UCSD-AML1 (cell line): ENCODE measurements at regions not wholly inside any gene's neighbourhood (a gene's known extent, or its start where the extent isn't known, plus 50 kb on each side); places are given as distances from the start of the nearest gene placed in this dataset.
"Not testable (repeated sequence)": the region's sequence is repeated elsewhere in the genome, so short reads cannot be mapped to it uniquely, and the experiment has no call there.

Experiments used
- DNase-seq: peaks from one replicate; lab custom pipeline; 2025; ENCODE audit not compliant: unreplicated experiment; lab: John Stamatoyannopoulos, UW

GRCh38 chr6:115814907-115815306 lies 245.8 kb downstream of the FRK start:
- DNase-seq = no peak

DNA sequence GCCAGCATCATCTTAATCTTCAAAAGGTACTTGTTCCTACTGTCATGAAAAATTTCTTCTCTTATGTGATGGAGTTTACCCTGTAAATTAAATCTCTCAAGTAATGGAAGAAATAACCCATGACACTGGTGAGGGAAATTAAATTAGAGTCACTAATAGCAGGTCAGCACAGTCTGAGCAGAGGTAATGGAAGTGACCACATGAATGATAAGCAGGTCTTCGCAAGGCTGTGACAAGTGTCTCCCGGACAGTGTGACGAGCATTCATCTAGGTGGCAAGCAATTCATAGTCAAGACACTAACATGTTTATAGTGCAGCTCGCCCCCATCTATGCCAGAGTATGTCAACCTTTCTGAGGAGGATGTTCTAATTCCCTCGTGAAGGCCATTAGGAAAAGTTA lies 249.2 kb downstream of the FRK start:
- no peak for DNase-seq

DNA sequence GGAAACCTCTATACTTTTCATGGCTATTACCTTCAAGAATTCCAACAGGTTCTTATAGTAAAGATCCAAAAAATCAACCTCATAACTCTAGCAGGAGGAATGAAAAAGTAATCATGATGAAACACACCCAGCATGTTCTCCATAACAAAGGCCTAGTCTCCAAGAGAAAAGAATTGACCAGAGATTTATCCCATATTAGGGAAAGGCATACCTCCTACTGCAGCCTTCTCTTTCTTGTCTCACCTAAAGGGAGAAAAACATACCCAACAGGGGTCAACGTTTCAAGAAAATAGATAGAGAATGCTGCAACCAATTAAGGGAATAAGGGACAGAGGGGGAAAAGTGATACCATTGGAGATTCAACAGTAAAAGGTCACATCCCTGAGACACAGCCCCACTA lies 262.5 kb downstream of the FRK start:
- DNase-seq = no peak

- DNase-seq = no peak
These were observed 263.9 kb downstream of the FRK start for GRCh38 chr6:115796829-115797228.

- DNase-seq = no peak
These were observed 264.6 kb downstream of the FRK start for GRCh38 chr6:115796061-115796460.

GRCh38 chr6:115783402-115784061 lies 277.2 kb downstream of the FRK start:
- DNase-seq = no peak

- no peak for DNase-seq
These were observed 278.1 kb downstream of the FRK start for GRCh38 chr6:115782612-115783011.

- no peak for DNase-seq
These were observed 286.9 kb downstream of the FRK start for GRCh38 chr6:115773741-115774140.

- DNase-seq = no peak
These were observed 289.8 kb downstream of the FRK start for GRCh38 chr6:115770851-115771250.

- no peak for DNase-seq
These were observed 292.2 kb downstream of the FRK start for GRCh38 chr6:115768500-115768899.

DNA sequence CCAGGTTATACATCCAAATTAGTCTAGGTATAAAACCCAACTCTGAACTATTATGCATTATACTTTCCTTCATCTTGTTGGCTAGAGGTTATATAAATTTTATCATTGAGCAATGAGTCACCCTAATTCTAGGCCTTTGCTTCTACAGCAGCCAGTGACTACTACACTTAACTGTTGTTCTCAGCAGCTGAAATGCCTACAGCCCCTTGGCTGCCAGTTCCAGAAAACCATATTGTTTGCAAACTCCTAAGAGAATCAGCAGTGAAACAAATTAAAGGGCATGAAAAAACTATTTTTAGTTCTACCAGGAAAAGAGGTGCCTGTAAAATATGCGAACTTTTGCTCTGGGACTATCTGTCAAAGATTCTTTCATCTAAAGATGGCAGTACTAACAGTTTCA lies 292.8 kb downstream of the FRK start:
- no peak for DNase-seq

DNA sequence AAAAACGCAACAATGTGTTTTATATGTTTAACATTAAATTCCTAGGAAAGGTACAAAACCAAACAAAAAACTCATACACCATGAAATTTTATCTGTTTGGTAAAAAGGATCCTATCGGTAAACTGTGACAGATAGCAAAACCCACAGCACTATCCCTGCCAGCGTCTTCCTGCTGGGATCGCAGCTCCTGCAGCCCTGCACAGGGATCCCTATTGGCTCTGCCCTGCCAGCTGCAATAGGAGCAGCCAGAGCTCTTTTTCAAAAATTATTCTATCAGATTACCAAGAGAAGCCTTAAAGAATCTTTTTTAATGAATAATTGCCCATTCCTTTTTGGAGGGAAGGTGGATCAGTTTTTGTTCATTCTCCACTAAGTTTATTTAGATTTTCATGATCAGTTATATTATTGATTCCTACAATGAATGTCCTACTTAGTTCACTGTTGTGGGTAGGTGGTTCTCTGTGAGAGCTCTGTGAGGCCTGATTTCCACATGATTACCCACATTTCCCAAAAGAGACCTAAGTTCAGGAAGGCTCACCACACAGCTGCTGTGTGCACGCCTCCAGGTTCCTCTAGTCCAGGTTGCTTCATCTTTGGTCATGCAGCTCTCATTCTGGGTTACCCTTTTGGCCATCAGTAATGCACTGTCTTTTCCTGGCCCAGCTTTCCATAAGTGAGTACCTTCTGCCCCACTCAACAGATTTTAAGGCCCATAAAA lies 293.8 kb downstream of the FRK start:
- no peak for DNase-seq

GRCh38 chr6:115765966-115766365 lies 294.7 kb downstream of the FRK start:
- DNase-seq = no peak

DNA sequence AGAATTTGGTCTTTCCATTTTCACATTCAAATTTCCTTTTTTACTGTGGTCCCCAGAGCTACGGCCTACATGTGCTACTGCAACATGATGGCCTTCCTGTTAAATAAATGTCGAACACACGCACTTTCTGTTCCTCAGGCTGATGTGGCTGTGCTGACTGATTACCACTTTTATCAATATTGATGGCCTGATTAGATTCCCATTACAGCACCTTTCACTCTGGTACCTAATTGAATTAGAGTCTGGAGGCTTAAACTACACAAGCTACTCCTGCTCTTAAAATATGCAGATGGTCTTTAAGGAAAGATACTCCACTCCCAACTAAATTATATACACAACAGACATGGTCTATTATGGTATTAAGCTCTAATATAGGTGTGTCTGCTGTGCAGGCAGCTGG lies 301.6 kb downstream of the FRK start:
- DNase-seq = no peak

DNA sequence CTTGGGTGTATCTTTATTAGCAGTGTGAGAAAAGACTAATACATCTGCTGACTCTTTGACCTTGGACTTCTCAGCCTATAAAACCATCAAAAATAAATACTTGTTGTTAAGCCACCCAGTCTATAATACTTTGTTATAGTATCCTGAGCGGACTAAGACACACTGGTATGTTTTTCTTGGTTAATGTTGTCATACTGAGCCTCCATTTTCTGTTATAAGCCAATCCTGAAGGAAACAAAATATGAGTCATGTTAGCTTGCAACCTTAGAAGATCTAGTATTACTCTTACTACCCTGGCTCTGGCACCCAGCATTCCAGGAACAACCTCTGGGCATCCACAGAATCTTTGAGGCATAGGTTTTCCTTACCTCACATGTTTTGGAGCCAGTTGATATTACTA lies 307.2 kb downstream of the FRK start:
- no peak for DNase-seq

DNA sequence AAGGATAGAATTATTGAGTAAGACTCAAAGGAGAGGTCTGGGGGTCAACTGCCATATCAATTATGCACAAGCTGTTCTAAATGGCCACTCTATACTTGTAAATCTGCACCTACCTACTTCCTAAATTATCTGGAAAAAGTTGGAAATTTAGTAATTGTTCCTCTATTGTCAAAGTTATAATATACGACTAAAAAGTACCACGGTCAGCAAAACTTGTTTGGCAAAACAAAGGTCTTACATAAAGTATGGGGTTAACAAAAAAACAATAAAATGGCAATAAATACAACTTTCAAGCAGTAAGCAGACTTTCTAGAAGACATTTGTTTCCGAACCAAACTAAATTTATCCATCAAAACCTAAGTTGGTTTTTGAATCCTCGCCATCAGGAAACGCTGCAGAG lies 309.7 kb downstream of the FRK start:
- DNase-seq = no peak

- DNase-seq = no peak
These were observed 310.4 kb downstream of the FRK start for GRCh38 chr6:115750292-115750691.

- DNase-seq = no peak
These were observed 313.0 kb downstream of the FRK start for GRCh38 chr6:115747719-115748118.

GRCh38 chr6:115746583-115746982 lies 314.1 kb downstream of the FRK start:
- DNase-seq = not testable (repeated sequence)

GRCh38 chr6:115740907-115741306 lies 319.8 kb downstream of the FRK start:
- no peak for DNase-seq

DNA sequence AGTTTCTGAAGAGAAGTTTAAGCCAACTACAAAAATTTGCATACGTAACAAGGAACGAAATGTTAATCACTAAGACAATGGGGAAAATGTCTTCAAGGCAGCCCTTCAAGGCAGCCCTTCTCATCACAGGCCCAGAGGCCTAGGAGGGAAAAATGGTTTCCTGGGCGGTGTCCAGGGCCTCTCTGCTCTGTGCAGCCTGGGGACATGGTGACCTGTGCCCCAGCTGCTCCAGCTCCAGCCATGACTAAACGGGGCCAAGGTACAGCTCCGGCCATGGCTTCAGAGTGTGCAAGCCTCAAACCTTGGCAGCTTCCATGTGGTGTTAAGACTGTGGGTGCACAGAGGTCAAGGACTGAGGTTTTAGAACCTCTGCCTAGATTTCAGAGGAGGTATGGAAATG lies 325.1 kb downstream of the FRK start:
- DNase-seq = no peak

GRCh38 chr6:115733426-115733825 lies 327.3 kb downstream of the FRK start:
- no peak for DNase-seq

DNA sequence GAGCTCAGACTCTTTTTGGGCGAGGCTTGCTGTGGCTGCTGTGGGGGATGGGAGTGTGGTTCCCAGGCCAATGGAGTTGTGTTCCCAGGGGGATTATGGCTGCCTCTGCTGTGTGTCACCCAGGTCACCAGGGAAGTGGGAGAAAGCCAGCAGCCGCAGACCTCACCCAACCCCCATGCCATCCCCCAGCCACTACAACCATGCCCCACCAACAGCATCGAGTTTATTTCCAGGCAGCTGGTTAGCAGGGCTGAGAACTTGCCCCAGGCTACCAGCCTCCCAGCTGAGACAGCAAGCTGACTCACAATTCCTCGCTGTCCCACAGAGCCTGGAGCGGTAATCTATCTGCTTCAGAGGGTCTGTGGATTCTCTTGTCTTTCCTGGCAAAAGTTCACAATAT lies 331.7 kb downstream of the FRK start:
- no peak for DNase-seq
